HTR-8/SVneo (cell line): ENCODE measurements at regions not wholly inside any gene's neighbourhood (a gene's known extent, or its start where the extent isn't known, plus 50 kb on each side); places are given as distances from the start of the nearest gene placed in this dataset.

Experiments used
- DNase-seq: peaks from one replicate; pipeline ENCODE4 v3.0.0; 2011; ENCODE audit warnings: low spot score, mixed read lengths; ENCODE audit not compliant: insufficient read length
- FAIRE-seq: peaks from 2 replicates; lab custom pipeline; 2011; peaks lifted over from hg19 to GRCh38; lab: Jason Lieb, UNC

DNA sequence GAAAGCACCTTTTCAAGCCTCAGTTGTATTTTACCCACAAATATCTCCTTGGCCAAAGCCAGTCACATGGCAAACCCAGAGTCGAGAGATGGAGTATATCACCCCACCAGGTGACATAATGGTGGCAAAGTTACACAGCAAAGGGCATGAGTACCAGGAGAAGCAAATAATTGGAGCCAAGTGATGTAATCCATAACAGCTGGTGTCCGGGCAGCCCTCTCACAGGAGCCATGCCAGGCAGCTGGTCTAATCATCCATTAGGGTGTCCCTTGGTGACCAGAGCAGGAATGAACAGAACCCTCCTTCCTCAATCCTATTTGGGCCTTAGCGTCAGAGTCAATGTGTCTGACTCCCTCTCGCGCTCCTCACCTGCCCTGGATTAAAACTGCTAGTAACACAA is 272.1 kb downstream of the LRFN2 start:
- FAIRE-seq (no peak), DNase-seq (no peak)

DNA sequence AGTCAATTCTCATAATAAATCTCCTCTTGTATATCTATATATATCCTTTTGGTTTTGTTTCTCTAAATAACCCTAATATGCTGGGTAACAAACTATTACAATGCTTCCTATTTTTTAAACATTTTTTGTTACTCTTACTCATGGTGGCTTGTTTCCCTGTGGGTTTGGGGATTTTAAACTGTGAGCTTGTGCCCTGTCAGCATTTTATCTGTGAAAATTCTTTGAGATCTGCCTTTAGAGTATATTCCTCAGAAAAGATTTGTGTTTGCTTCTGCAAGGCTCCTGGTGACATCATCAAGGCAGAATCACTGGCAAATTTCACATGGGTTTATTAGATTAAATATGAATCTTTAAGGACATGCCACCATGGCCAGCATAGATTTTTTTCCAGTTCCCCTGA is 273.6 kb downstream of the LRFN2 start:
- DNase-seq (no peak), FAIRE-seq (no peak)

DNA sequence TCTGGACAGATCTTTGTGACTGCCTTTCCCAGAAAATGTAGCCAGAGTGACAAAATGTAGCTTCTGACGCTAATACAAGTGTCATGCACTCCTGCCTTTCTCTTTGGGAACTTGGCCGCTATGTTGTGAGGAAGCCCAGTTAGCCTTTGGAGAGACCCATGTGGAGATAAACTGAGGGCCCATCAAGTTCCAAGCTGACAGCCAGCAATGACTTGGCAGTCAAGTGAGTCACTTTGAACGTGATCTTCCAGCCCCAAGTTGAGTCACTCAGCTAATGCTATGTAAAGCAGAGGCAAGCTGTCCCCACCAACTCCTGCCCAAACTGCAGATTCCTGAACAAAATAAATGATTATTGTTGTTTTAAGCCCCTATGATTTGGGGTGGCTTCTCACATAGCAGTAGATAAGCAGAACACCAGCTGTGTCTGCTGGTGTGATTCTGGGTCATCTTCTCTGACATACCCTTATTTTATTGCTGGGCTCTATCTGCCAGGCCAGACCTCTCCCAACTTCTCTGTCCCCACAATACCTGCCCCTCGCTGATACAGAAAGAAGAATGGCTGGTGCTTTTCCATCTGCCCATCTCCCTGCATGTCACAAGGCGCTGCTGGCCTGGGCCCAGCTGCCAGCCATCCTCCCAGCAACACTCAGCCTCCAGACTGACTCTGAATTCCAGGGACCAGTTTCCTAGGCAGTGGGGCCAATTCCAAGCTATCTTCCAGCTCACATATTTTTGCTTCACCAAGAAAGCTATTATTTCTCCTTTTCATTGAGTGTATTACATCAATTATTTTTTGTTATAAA is 274.8 kb downstream of the LRFN2 start:
- FAIRE-seq: no peak
- DNase-seq: no peak

DNA sequence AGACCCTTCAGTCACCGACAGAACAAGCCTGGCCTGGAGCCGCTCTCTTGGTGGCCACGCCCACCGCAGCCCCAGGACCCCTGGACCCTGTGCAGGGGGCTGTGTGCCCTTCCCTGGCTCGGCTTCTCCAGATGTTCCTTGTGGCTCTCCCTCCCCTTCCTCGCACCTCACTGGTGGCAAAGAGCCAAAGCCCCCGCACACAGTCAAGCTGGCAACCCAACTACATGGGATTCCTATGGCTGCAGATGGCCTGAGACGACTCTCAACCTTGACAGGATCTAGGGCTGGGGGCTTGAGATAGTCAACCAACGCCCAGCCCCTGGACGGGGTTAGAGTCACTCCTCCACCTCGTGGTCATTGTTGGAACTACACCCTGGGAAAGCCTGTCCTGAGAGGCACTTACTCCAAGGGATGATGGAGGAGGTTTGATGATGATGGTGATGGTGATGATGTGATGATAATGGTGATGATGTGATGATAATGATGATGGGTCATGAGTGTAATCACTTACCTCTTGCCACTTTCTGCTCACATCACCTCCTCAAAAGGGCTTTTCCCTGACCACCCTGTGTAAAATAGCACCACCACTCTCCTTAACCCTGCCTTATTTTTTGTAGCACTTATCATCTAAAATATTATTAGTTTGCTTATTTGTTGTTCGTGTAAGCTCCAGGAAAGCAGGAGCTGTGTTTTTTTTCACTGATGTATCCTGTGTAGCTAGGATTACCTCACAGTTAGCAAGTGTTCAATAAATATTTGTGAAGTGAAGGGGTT is 278.4 kb downstream of the LRFN2 start:
- DNase-seq: peak; percentile 24
- no peak for FAIRE-seq

DNA sequence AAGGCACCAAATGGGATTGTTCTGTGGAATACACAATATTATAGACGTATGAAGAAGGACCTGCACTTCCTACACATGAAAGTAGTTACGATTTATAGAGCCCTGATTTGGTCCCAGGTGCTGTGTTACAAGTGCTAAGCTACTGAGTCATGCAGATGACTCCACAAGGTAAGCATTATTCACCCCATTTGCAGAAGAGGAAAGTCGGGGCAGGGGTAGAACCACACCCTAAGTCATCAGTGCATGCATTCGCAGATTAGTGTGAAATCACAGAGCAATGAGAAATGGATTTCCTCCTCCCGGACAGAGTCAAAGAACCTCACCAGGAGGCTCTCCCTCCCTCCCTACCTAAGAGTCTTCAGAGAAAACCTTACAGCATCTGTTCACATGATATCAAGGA is 279.5 kb downstream of the LRFN2 start:
- FAIRE-seq (no peak), DNase-seq (no peak)

DNA sequence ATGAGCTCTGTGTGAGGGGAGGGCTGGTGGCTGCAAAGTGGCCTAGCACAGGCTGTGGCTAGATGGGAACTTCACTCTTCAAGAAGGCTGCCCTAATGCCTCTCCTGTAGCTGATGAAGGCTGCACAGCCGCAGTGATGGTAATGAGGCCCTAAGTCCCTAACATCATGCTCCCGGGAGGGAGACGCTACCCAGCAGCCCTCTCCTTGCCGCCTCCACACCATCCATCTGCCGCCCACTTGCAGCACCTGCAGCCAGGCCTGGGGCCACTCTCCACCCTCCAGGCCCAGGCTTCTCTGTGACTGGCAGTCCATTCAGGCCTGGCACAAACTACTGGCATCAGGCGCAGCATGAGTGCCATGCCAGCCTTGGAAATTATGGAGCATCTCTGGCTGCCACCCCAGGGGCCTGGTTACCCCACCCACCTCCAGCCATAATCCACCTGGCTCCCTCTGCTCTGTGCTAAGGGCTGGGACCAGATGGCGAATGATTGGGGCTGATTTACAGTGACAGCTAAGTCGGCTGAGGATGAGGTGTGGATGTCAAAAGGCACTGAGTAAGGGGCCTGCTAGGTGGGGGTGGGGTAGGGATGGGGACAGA is 284.2 kb downstream of the LRFN2 start:
- FAIRE-seq (no peak), DNase-seq (no peak)

DNA sequence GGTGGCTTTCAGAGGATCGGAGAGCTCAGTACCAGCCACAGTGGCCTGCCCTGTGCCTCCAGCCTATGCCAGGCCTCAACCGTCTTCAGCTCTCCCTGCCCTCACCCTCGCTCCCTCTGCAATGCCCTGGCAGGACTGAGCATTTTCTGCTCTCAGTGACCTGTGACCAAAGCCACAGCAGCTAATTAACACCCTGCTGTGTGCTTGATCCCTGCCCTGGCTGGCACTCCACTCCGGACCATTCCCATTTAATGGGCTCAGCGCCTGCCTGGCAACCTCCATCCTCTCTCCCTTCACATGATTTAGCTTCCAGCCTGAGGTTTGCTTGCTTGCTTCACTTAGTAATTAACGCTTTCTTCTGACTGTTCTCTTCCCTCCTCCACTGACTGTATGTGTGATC is 287.5 kb downstream of the LRFN2 start:
- DNase-seq (no peak), FAIRE-seq (no peak)

DNA sequence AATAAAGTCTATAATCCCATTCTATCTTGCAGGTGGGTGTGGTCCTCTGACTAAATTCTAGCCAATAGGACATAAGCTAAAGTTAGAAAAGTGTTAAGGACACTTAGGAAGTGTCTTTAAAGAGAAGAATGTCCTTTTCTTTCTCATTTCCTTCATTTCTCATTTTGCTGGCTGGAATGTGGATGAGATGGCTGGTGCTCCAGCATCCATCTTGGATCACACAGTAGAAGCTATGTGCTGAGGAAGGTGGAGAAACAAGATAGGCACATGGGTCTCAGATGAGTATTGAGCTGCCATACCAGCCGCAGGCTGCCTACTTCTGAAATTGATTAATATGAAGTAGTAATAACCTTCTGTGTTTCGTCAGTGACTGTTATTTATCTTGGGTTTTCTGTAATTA is 289.0 kb downstream of the LRFN2 start:
- DNase-seq (no peak), FAIRE-seq (no peak)

DNA sequence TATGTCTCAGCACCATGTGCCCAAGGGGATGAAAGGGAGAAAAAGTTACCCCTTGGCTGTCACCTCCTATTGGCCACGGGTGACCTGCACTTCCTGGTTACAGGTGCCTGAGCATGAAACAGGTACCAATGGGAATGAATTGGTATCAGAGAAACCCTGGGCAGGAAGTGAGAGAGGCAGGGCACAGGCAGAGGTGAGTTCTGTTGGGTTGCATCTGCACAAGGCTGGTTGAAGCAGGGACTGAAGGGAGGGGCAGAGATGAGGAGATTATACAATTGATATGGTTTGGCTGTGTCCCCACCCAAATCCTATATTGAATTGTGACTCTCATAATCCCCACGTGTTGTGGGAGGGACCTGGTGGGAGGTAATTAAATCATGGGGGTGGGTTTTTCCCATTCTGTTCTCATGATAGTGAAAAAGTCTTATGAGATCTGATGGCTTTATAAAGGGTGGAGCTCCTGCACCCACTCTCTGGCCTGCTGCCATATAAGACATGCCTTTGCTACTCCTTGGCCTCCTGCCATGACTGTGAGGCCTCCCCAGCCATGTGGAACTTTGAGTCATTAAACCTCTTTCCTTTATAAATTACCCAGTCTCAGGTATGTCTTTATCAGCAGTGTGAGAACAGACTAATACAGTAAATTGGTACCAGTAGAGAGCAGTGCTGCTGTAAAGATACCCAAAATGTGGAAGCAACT is 291.8 kb downstream of the LRFN2 start:
- FAIRE-seq (no peak), DNase-seq (no peak)

DNA sequence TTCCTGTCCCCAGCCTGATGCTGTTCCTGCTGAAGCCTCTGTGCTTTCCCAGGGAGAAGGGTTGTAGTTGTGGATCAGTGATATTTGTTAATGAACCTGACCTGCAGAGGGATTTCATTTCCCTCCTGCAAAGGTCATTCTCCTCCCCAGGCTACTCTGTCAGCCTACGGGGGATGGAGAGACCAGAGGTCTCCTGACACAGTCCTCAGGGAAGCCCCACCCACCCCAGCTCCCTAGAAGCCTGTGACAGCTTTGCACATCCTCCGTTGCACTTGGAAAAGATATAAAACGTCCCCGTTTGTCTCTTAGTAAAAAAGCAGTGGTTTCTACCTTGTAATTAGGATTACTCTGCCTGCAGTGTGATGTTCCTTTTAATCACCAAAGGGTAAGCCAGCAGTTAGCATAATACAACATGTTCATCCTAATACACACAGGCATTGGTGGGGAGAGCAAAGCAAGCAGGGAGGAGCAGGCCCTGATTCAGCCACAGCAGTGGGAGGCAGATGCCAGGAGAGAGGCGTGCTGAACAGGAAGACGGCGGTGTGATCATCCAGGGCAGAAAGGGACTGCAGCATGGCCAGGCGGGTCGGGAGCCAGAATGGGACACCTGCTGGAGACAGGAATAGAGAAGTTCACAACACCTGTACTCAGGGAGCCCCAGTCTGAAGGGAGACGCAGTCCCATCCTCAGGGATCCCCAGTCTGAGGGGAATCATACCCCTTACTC is 293.5 kb downstream of the LRFN2 start:
- FAIRE-seq (no peak), DNase-seq (no peak)

DNA sequence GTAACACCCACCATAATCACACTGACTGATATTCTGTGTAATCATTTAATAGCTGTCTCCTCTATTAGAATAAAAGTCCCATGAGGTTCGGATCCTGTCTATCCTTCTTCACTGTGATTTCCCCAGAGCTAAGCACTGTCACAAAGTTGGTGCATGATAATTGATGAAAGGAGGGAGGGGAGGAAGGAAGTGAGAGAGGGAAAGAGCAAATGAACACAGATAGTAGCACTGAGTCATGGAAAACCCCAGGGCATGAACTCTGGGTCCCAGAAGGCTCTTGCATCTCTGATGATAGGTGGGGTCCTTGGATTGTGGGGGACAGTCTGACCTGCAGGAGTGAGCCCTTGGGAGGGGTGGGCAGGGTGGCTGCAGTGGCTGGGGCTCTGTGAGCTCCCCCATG is 294.1 kb downstream of the LRFN2 start:
- no peak for DNase-seq
- FAIRE-seq: no peak

DNA sequence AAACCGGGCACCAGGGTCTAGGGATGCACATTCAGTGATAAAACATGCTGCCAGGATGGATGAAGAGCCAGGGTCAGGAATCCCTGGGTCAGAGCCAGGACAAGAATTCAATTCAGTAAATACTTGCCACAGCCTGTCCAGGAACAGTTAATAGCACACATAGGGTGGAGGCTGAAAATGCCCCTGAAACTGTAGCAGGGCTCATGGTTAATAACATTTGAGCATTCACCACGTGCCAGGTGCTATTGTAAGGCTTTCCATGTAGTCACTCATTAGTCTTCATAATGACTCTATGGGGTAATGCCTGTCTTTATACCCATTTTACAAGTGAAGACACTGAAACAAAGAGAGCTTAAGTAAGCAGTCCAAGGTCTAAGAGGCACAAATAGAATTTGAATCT is 296.3 kb downstream of the LRFN2 start:
- FAIRE-seq: no peak
- DNase-seq: no peak

DNA sequence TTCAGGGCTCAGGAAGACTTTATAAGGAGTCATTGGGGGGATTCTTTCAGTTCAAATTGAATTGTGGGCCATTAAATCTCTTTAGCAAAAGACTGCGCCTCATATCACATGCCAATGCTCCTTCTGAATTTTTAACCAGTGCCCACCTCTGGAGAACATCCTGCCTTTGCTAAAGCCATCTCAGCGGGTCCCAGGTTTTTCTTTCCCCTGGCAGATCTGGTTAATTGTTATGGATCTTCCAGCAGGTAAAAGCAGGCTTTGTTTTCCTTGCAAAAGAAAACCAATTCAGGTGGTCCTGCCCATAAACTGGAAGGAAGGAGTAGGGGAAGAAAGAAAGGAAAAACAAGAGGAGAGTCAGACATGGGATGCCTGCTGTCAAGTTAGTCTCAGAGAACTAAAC is 298.2 kb downstream of the LRFN2 start:
- FAIRE-seq (no peak), DNase-seq (no peak)

DNA sequence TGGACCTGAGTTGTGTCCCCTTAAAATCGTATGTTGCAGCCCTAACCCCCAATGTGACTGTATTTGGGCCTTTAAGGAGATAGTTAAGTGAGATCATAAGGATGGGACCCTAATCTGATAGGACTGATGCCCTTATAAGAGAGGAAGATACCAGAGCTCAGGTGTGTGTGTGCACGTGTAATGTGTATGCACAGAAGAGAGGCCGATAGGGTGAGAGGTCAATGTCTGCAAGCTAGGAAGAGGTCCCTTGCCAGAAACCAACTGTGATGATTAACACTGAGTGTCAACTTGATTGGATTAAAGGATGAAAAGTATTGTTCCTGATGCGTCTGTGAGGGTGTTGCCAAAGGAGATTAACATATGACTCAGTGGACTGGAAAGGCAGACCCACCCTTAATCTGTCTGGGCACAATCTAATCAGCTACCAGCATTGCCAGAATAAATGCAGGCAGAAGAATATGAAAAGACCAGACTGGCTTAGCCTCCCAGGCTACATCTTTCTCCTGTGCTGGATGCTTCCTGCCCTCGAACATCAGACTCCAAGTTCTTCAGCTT is 299.8 kb downstream of the LRFN2 start:
- FAIRE-seq: no peak
- no peak for DNase-seq

DNA sequence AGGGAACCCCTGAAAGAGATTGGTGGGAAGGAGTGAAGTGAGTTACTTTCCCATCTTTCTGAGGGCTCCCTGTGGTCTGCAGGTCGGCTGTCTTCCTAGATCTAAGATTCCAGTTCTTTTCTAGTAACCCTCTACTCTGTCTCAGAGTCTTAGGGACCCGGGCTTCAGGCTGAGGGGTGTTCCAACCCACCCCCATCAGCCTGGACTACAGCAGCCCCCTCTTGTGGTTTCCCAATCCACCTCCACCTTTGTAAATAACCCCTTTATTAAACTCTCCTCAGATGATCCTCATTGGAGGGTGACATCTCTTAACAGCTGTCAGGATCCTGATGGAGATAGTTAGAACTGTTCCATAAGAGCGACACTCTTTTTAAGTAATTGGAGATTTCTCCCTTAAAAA is 300.4 kb downstream of the LRFN2 start:
- FAIRE-seq (no peak), DNase-seq (no peak)

DNA sequence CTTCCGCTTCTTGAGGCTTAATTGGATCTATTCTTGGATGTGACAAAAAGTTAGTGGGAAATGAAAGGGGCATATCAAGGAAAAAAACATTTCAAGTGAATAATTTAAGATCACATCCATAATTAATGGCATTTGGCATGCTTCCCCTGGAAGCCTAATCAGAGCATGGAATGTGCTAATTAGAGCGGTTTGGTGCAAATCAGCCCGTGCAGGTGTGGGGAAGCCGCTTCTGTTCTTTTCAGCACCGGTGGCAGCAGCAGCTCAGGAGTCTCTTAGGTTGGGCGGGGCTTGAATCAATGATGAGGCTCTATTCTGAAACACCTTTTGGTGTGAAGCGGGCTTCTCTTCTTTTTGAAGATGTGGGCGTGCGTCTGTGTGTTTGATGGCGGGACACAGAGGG is 301.2 kb downstream of the LRFN2 start:
- FAIRE-seq (no peak), DNase-seq (no peak)

DNA sequence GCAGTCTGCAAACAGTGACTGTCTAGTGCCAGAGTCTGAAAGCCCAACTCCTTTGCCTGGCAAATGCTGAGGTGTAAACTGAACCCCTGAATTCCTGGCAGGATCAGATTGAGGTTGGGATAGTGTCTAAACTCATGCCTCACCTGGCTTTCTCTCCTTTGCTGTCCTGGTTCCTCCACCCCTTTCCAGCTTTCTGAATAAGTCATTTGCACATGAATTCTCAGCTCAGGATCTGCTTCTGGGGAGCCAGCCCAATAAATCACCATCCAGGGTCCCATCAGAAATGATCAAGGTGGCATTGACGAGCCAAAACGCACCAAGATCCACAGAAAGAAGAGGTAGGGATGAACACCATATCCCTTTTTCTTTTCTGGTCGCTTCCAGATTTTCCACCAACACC is 301.6 kb downstream of the LRFN2 start:
- DNase-seq (no peak), FAIRE-seq (no peak)

DNA sequence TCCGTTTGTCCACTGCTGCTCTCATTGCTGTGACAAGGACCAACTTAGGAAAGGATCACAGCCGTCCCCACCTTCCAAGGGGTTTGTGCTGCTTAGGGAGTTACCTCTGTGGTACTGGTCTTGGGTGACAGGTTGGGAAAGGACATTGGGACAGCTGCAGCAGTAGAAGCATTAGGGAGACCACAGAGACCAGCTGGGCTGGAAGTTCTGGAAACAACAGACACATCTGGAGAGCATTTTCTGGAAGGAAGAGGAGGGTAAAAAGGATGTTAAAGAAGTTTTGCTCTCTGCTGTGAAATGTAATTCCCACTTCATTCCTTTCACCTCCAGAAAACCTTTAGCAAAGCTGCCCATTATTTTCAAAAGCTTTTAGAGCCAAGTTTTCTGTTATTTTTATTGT is 304.2 kb downstream of the LRFN2 start:
- no peak for DNase-seq

DNA sequence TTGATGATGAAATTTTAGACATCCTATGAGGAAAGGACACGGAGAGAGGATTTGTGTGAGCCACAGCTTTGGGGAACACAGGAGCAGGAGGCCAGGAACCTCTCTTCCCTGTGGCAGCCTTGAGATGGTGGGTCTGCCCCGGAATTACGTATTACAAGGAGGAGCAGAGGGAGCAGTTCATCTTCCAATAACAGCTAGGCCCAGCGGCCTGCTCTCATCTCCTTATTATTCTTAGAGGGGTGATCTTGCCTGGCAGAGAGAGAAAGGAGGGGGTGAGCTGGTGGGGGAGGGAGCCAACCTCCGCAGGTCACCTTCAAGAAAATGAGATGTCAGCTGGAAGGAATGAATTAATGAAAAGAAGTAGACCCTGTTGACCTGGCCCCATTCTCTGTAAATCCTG is 305.8 kb downstream of the LRFN2 start:
- FAIRE-seq (no peak), DNase-seq (no peak)

More for the DNA sequence above, 304.2 kb downstream of the LRFN2 start:
- no peak for FAIRE-seq

DNA sequence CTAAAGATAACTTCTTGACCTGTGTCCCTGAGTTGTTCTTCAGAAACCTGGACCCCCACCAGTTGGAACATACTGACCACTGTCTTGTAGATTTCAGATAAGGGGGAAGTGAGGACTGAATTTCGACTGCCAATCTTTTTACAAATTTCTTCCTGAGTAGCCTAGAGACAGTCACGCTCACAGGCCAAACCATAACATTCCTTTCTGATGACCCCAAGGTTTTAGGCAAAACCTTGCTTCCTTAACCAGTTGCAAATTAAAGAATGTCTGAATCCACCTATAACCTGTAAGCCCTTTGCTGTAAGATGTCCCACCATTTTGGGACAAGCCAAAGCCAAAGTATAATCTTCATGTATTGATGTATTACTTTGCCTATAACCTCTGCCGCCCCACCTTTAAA is 306.9 kb downstream of the LRFN2 start:
- DNase-seq (no peak), FAIRE-seq (no peak)
